Gastrocnemius medialis (tissue), 4 donors: ENCODE measurements at regions not wholly inside any gene's neighbourhood (a gene's known extent, or its start where the extent isn't known, plus 50 kb on each side); places are given as distances from the start of the nearest gene placed in this dataset.

Source experiments
- ATAC-seq, 2 donors: fragments of 150-250 bp; one replicate each; pipeline ENCODE4 v1.9.1; 2016
- DNase-seq, 2 donors: peaks; one replicate each; pipeline ENCODE4 v3.0.0-alpha.2; 2019
- H3K27ac ChIP-seq, 4 donors: fragments of 200-600 bp; sonication (generic); 1 replicate in 1 of 4; 2 replicates in 3 of 4; pipeline ENCODE4 v1.5.1; 2016 to 2018; ENCODE audit warnings: mild to moderate bottlenecking in 2 of 4, moderate library complexity in 1 of 4
- H3K27me3 ChIP-seq, 3 donors: fragments of 200-600 bp; sonication (generic) in 2 of 3; 1 replicate in 1 of 3; 2 replicates in 2 of 3; pipeline versions ENCODE4 v1.5.1 to v1.6.0; 2016 to 2019; ENCODE audit warnings: mild to moderate bottlenecking in 1 of 3, moderate library complexity in 1 of 3
- H3K36me3 ChIP-seq, 2 donors: fragments of 200-600 bp; sonication (generic) in 1 of 2; one replicate each; pipeline ENCODE4 v1.5.1; 2017 to 2018
- H3K4me1 ChIP-seq, 2 donors: fragments of 200-600 bp; sonication (generic) in 1 of 2; one replicate each; pipeline ENCODE4 v1.5.1; 2016 to 2017; ENCODE audit warnings: mild to moderate bottlenecking in 2 of 2
- H3K4me3 ChIP-seq, 4 donors: fragments of 200-600 bp; sonication (generic) in 3 of 4; 1 replicate in 1 of 4; 2 replicates in 3 of 4; pipeline ENCODE4 v1.5.1; 2016 to 2019; ENCODE audit warnings: mild to moderate bottlenecking in 2 of 4
- H3K9me3 ChIP-seq, 3 donors: fragments of 200-600 bp; sonication (generic) in 2 of 3; 1 replicate in 1 of 3; 2 replicates in 2 of 3; pipeline ENCODE4 v1.5.1; 2016 to 2019
- CTCF ChIP-seq, 5 experiments: fragments of 450-650 bp in 3 of 5; fragments of 200-600 bp in 2 of 5; sonication (generic) in 2 of 5; IDR thresholded peaks in 4 of 5; conservative IDR thresholded peaks in 1 of 5; 1 replicate in 4 of 5; 2 replicates in 1 of 5; pipeline ENCODE4 v1.5.1; 2016 to 2019; ENCODE audit warnings: antibody characterized with exemption in 5 of 5, mild to moderate bottlenecking in 3 of 5, moderate library complexity in 3 of 5
- POLR2A ChIP-seq, 2 donors: fragments of 450-650 bp; IDR thresholded peaks; one replicate each; pipeline ENCODE4 v1.6.1; 2017; ENCODE audit warnings: antibody characterized with exemption in 2 of 2, mild to moderate bottlenecking in 2 of 2, moderate library complexity in 2 of 2
- in situ Hi-C, 4 donors: fragments of 200-750 bp; cut with MboI; loops; one replicate each; pipeline versions ENCODE4 v1.15.0 to v1.8.0; 2017; ENCODE audit warnings: low sequenced_read_pairs in 4 of 4
- intact Hi-C: fragments of 100-400 bp; cut with DNase I; formaldehyde crosslinking; loops from one replicate; pipeline ENCODE4 v1.15.1; 2023; ENCODE audit warnings: low total_unique reads

GRCh38 chr10:9060314-9060713, 1005.8 kb downstream of the GATA3 start:
- Histone ChIP-seq H3K4me3 (no peak overlapping the region), H3K4me1 (no peaks in the 10 kb centered on the region), H3K27me3 (no peaks in the 10 kb centered on the region), H3K9me3 (no peaks in the 10 kb centered on the region), H3K36me3 (no peaks in the 10 kb centered on the region), H3K27ac (no peak overlapping the region)
- in situ Hi-C loops: no loop called here
- intact Hi-C loops: no loop called here
- DNase-seq (no peak), ATAC-seq (no peak)
- TF ChIP-seq CTCF (IDR thresholded peaks at IDR 0.05 in 4 of 5, conservative IDR thresholded peaks at IDR 0.05 in 1 of 5) (no peak), POLR2A (IDR thresholded peaks at IDR 0.05) (no peak)

GRCh38 chr10:9061871-9062270, 1007.4 kb downstream of the GATA3 start:
- no peak for TF ChIP-seq CTCF (IDR thresholded peaks at IDR 0.05 in 4 of 5, conservative IDR thresholded peaks at IDR 0.05 in 1 of 5)
- TF ChIP-seq POLR2A (IDR thresholded peaks at IDR 0.05): no peak
- Histone ChIP-seq H3K4me1 (no peaks in the 10 kb centered on the region), H3K9me3 (no peaks in the 10 kb centered on the region), H3K27me3 (no peaks in the 10 kb centered on the region), H3K4me3 (no peak overlapping the region), H3K36me3 (no peaks in the 10 kb centered on the region), H3K27ac (no peak overlapping the region)
- ATAC-seq: no peak
- no peak for DNase-seq
- intact Hi-C loops: no loop called here
- in situ Hi-C loops: no loop called here

- DNase-seq: no peak
- no peak for TF ChIP-seq CTCF (IDR thresholded peaks at IDR 0.05 in 4 of 5, conservative IDR thresholded peaks at IDR 0.05 in 1 of 5)
- TF ChIP-seq POLR2A (IDR thresholded peaks at IDR 0.05): no peak
- in situ Hi-C loops: no loop called here
- no peaks in the 10 kb centered on the region for H3K36me3 ChIP-seq
- ATAC-seq: no peak
- H3K9me3 ChIP-seq: no peaks in the 10 kb centered on the region
- intact Hi-C loops: no loop called here
- H3K27me3 ChIP-seq: no peaks in the 10 kb centered on the region
- H3K4me3 ChIP-seq: no peak overlapping the region
- H3K27ac ChIP-seq: no peak overlapping the region
- H3K4me1 ChIP-seq: no peaks in the 10 kb centered on the region
Observed at GRCh38 chr10:9066152-9066551, 1011.7 kb downstream of the GATA3 start.

GRCh38 chr10:9068003-9068402, 1013.5 kb downstream of the GATA3 start:
- H3K27me3 ChIP-seq: no peaks in the 10 kb centered on the region
- no peak overlapping the region for H3K4me3 ChIP-seq
- intact Hi-C loops (no loop called here), in situ Hi-C loops (no loop called here)
- H3K9me3 ChIP-seq: no peaks in the 10 kb centered on the region
- no peak overlapping the region for H3K27ac ChIP-seq
- ATAC-seq (no peak), DNase-seq (no peak)
- no peaks in the 10 kb centered on the region for H3K36me3 ChIP-seq
- no peak for TF ChIP-seq CTCF (IDR thresholded peaks at IDR 0.05 in 4 of 5, conservative IDR thresholded peaks at IDR 0.05 in 1 of 5)
- TF ChIP-seq POLR2A (IDR thresholded peaks at IDR 0.05): no peak
- no peaks in the 10 kb centered on the region for H3K4me1 ChIP-seq

GRCh38 chr10:9069136-9069535, 1014.6 kb downstream of the GATA3 start:
- no peaks in the 10 kb centered on the region for H3K4me1 ChIP-seq
- DNase-seq (no peak), ATAC-seq (no peak)
- no peaks in the 10 kb centered on the region for H3K9me3 ChIP-seq
- no peak overlapping the region for H3K27ac ChIP-seq
- H3K36me3 ChIP-seq: no peaks in the 10 kb centered on the region
- H3K4me3 ChIP-seq: no peak overlapping the region
- in situ Hi-C loops (no loop called here), intact Hi-C loops (no loop called here)
- no peaks in the 10 kb centered on the region for H3K27me3 ChIP-seq
- TF ChIP-seq POLR2A (IDR thresholded peaks at IDR 0.05): no peak
- TF ChIP-seq CTCF (IDR thresholded peaks at IDR 0.05 in 4 of 5, conservative IDR thresholded peaks at IDR 0.05 in 1 of 5): no peak
